ENCODE measurements at regions not wholly inside any gene's neighbourhood (a gene's known extent, or its start where the extent isn't known, plus 50 kb on each side); places are given as distances from the start of the nearest gene placed in this dataset.

DNA sequence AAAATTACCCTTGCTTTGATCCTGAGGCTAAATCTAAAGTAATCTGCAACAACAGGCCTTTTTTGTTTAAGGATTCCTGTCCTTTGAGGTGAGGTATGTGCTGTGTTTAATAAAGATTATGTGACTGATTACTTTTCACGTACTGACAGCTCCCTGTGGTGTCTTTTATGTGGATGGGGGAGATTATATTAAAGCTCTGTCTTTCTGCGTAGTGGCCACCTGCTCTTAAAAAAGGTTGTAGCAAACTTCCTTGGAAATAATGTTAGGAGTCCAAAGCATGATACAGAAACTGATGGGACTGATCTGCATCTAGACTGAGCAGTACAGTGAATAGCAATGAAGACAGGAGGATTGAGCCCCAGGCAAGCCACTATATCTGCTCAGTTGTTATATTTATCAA is 453.0 kb upstream of the GOLIM4 start (continued):
- TF ChIP-seq, protein P1, sequence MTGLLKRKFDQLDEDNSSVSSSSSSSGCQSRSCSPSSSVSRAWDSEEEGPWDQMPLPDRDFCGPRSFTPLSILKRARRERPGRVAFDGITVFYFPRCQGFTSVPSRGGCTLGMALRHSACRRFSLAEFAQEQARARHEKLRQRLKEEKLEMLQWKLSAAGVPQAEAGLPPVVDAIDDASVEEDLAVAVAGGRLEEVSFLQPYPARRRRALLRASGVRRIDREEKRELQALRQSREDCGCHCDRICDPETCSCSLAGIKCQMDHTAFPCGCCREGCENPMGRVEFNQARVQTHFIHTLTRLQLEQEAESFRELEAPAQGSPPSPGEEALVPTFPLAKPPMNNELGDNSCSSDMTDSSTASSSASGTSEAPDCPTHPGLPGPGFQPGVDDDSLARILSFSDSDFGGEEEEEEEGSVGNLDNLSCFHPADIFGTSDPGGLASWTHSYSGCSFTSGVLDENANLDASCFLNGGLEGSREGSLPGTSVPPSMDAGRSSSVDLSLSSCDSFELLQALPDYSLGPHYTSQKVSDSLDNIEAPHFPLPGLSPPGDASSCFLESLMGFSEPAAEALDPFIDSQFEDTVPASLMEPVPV (CRISPR knock-in tag; IDR thresholded peaks at IDR 0.05), result no peak
- no peak for TF ChIP-seq ZNF33A (CRISPR knock-in tag; IDR thresholded peaks at IDR 0.05; ENCODE audit: borderline replicate concordance)

DNA sequence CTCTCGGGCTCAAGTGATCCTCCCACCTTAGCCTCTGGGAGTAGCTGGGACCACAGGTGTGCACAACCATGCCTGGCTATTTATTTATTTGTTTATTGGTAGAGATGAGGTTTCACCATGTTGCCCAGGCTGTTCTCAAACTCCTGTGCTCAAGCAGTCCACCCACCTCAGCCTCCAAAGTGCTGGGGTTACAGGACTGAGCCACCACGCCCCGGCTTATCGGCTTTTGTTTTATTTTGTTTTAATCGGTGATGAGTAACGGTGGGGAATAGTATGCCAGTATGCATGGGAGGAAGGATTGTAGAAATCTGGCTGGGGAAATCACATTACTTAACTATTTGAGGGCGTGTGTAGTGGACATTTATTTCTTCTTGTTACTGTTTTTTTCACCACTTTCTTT is 451.0 kb upstream of the GOLIM4 start:
- Histone ChIP-seq H2AFZ (ENCODE audit: low read length) (no peak overlapping the region), H3K9ac (ENCODE audit: insufficient read depth, low read depth, low read length) (no peak overlapping the region), H3K4me2 (ENCODE audit: low read depth, low read length) (no peak overlapping the region), H3K27ac (ENCODE audit: extremely low read length, insufficient read depth, low read length) (no peak overlapping the region), H4K20me1 (ENCODE audit: insufficient read depth, low read length) (no peaks in the 10 kb centered on the region), H3K9me3 (ENCODE audit: low read length) (no peaks in the 10 kb centered on the region), H3K36me3 (replicated peaks in 1 of 2; ENCODE audit: control insufficient read depth in 1 of 2, insufficient read depth in 2 of 2, low read length in 2 of 2) (no peaks in the 10 kb centered on the region), H3K4me1 (ENCODE audit: insufficient read depth, low read length) (no peaks in the 10 kb centered on the region), H3K79me2 (ENCODE audit: insufficient read depth, low read length) (no peaks in the 10 kb centered on the region), H3K4me3 (replicated peaks in 1 of 3; ENCODE audit: insufficient read depth in 1 of 3, low read depth in 2 of 3, low read length in 3 of 3) (no peak overlapping the region), H3K27me3 (ENCODE audit: control insufficient read depth in 1 of 2, insufficient read depth in 2 of 2, low read length in 2 of 2) (no peaks in the 10 kb centered on the region)
- DNase-seq (ENCODE audit: low spot score) (no peak), ATAC-seq (no peak), FAIRE-seq (no peak)
- ChIA-PET POLR2A (no interaction called here), CTCF (ENCODE audit: low intra/inter-chr PET ratio, low total read pairs) (no interaction called here)
- intact Hi-C loops (cut with micrococcal nuclease; ENCODE audit: unreplicated experiment) (no loop called here), in situ Hi-C loops (cut with HindIII; ENCODE audit: extremely low pct_ligation_motif_present, low pct_unique_long_range_greater_than_20kb) (no loop called here)
- no peak for TF ChIP-seq NFYB (CRISPR knock-in tag; IDR thresholded peaks at IDR 0.05)
- no peak for TF ChIP-seq YY1 (IDR thresholded peaks at IDR 0.05; ENCODE audit: insufficient read depth, insufficient replicate concordance, low read depth, low read length)
- TF ChIP-seq, protein P2, sequence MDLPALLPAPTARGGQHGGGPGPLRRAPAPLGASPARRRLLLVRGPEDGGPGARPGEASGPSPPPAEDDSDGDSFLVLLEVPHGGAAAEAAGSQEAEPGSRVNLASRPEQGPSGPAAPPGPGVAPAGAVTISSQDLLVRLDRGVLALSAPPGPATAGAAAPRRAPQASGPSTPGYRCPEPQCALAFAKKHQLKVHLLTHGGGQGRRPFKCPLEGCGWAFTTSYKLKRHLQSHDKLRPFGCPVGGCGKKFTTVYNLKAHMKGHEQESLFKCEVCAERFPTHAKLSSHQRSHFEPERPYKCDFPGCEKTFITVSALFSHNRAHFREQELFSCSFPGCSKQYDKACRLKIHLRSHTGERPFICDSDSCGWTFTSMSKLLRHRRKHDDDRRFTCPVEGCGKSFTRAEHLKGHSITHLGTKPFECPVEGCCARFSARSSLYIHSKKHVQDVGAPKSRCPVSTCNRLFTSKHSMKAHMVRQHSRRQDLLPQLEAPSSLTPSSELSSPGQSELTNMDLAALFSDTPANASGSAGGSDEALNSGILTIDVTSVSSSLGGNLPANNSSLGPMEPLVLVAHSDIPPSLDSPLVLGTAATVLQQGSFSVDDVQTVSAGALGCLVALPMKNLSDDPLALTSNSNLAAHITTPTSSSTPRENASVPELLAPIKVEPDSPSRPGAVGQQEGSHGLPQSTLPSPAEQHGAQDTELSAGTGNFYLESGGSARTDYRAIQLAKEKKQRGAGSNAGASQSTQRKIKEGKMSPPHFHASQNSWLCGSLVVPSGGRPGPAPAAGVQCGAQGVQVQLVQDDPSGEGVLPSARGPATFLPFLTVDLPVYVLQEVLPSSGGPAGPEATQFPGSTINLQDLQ (CRISPR knock-in tag; IDR thresholded peaks at IDR 0.05), result no peak
- TF ChIP-seq, protein P3, sequence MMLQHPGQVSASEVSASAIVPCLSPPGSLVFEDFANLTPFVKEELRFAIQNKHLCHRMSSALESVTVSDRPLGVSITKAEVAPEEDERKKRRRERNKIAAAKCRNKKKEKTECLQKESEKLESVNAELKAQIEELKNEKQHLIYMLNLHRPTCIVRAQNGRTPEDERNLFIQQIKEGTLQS (CRISPR knock-in tag; IDR thresholded peaks at IDR 0.05), result no peak
- no peak for TF ChIP-seq ZNF775 (CRISPR knock-in tag; IDR thresholded peaks at IDR 0.05; ENCODE audit: borderline replicate concordance)
- no peak for TF ChIP-seq ZSCAN22 (CRISPR knock-in tag; IDR thresholded peaks at IDR 0.05)
- no peak for TF ChIP-seq PLRG1 (conservative IDR thresholded peaks at IDR 0.05)
- TF ChIP-seq MIER2 (CRISPR knock-in tag; IDR thresholded peaks at IDR 0.05), result no peak
- TF ChIP-seq, protein P4, sequence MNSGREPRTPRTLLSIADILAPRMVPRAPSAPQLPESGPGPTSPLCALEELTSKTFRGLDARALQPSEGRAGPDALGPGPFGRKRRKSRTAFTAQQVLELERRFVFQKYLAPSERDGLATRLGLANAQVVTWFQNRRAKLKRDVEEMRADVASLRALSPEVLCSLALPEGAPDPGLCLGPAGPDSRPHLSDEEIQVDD (CRISPR knock-in tag; IDR thresholded peaks at IDR 0.05; ENCODE audit: borderline replicate concordance), result no peak
- BruUV-seq (replicated peaks), result no TSS peak
- 28% methylated on average over 7 of the region's 7 CpGs for WGBS (ENCODE audit: low lambda C conversion rate)
